ENCODE measurements at regions not wholly inside any gene's neighbourhood (a gene's known extent, or its start where the extent isn't known, plus 50 kb on each side); places are given as distances from the start of the nearest gene placed in this dataset.

GRCh38 chr2:43050866-43051265, 175.5 kb downstream of the ZFP36L2 start:
- DNase-seq: no peak

- no peak for DNase-seq
These were observed 176.3 kb downstream of the ZFP36L2 start for GRCh38 chr2:43049836-43050801.

GRCh38 chr2:43047187-43047780, 179.1 kb downstream of the ZFP36L2 start:
- no peak for DNase-seq

GRCh38 chr2:43045866-43046265, 180.5 kb downstream of the ZFP36L2 start:
- DNase-seq: no peak

GRCh38 chr2:43044093-43044681, 182.2 kb downstream of the ZFP36L2 start:
- no peak for DNase-seq

- no peak for DNase-seq
These were observed 182.9 kb downstream of the ZFP36L2 start for GRCh38 chr2:43043553-43043870.

- no peak for DNase-seq
These were observed 184.6 kb downstream of the ZFP36L2 start for GRCh38 chr2:43041661-43042360.

GRCh38 chr2:43041173-43041591, 185.2 kb downstream of the ZFP36L2 start:
- DNase-seq: no peak

- no peak for DNase-seq
These were observed 186.1 kb downstream of the ZFP36L2 start for GRCh38 chr2:43040084-43040854.

- DNase-seq: no peak
These were observed 186.9 kb downstream of the ZFP36L2 start for GRCh38 chr2:43039376-43040080.

- no peak for DNase-seq
These were observed 187.7 kb downstream of the ZFP36L2 start for GRCh38 chr2:43038696-43039094.

- no peak for DNase-seq
These were observed 188.2 kb downstream of the ZFP36L2 start for GRCh38 chr2:43038034-43038695.

- no peak for DNase-seq
These were observed 190.5 kb downstream of the ZFP36L2 start for GRCh38 chr2:43035922-43036321.

GRCh38 chr2:43034921-43035320, 191.5 kb downstream of the ZFP36L2 start:
- DNase-seq: no peak

GRCh38 chr2:43034242-43034619, 192.2 kb downstream of the ZFP36L2 start:
- DNase-seq: no peak

- no peak for DNase-seq
These were observed 192.8 kb downstream of the ZFP36L2 start for GRCh38 chr2:43033466-43034241.

GRCh38 chr2:43033016-43033270, 193.5 kb downstream of the ZFP36L2 start:
- no peak for DNase-seq

GRCh38 chr2:43032213-43033015, 194.0 kb downstream of the ZFP36L2 start:
- DNase-seq: no peak

- no peak for DNase-seq
These were observed 194.8 kb downstream of the ZFP36L2 start for GRCh38 chr2:43031471-43032212.
